HG02870 (cell line): ENCODE measurements at regions not wholly inside any gene's neighbourhood (a gene's known extent, or its start where the extent isn't known, plus 50 kb on each side); places are given as distances from the start of the nearest gene placed in this dataset.

Experiments used
- ATAC-seq: cut with Tn5 transposase; IDR thresholded peaks from one replicate; pipeline ENCODE4 v1.9.1; 2021; ENCODE audit warnings: mild to moderate bottlenecking, moderate library complexity; ENCODE audit not compliant: unreplicated experiment

DNA sequence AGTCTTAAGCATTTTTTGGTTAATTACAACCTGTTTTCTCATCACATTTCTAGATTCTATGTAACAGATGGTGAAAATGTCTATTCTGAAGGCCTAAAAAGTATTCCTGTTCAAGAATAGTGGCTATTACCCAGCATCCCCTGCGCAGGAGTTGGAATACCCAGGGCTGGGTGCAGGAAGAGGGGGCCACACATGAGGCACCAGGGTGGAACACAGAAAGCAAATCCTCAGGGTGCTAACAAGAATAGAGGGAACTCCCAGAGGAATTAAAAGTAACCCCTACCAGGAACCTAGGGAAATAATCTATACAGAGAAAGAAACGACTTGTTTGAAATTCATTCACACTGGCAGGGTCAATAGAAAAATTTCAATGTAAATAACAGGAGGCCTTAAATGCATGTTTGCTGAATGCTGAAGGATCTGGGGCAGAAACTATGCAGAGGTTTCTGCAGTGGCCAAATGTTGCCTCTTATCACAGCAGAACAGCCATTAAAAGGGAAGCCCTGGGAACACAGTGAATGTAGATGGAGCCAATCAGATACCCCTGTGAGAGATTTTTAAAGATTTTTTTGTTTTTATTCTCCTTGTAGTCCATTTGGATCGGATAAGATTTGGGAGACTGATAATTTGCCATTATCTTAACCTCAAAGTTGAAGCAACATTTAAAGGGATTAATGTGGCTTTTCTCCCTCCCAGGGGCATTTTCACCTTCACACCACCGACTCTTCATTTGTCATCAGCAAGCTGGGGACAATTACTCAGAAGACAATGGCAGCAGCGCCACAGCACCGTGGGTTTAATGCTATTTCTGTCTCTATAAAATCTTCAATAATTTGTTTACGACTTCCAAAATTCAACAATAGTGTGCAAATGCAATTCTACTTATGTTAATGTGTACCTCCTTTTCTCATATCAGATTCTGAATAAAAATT lies 196.0 kb upstream of the PSMD7 start:
- no peak for ATAC-seq

DNA sequence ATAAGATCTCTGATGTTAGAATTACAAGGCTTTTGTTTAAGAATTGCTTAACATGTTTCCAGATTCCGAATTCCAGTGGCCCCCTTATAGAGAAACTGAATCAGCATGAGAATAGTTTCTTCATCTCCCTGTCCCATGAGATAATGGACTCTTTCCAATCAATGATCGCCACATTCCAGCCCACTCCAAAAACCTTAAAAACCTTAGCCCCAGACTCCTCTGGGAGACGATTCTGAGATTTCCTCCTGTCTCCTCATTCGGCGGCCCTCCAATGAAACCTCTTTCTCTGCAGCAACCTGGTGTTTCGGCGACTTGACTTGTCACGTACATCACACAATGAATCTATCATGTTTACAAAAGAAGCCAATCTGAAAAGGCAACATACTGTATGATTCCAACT lies 197.1 kb upstream of the PSMD7 start:
- ATAC-seq: no peak

GRCh38 chr16:74094962-74095361 lies 201.7 kb upstream of the PSMD7 start:
- no peak for ATAC-seq

- ATAC-seq: peak; percentile 51
These were observed 202.1 kb upstream of the PSMD7 start for GRCh38 chr16:74094514-74094913.

- ATAC-seq: no peak
These were observed 204.3 kb upstream of the PSMD7 start for GRCh38 chr16:74092336-74092735.

GRCh38 chr16:74090871-74091270 lies 205.7 kb upstream of the PSMD7 start:
- ATAC-seq: no peak

GRCh38 chr16:74083541-74083940 lies 213.1 kb upstream of the PSMD7 start:
- no peak for ATAC-seq

- no peak for ATAC-seq
These were observed 216.3 kb upstream of the PSMD7 start for GRCh38 chr16:74080311-74080710.

GRCh38 chr16:74079232-74079586 lies 217.4 kb upstream of the PSMD7 start:
- peak; percentile 77 for ATAC-seq

GRCh38 chr16:74078511-74079231 lies 217.9 kb upstream of the PSMD7 start:
- peak; percentile 56 for ATAC-seq

DNA sequence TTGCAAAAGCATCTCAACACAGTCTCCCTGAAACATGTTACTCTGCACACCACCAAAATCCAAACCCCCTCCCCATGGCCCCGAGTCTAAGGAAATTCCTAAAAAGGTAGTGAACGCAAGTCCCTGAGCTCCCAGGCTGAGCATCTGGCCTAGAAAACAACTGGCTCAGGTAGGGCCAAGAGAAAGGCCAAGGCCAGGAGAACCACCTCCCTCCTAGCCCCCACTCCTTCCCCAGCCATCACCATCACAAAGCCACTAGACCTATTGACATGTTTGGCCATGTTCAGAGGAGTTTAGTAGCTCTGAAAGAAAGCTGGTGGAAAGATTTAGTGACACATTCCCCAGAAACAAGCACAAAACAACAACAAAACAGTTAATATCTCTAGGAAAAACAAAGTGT lies 220.0 kb upstream of the PSMD7 start:
- no peak for ATAC-seq

DNA sequence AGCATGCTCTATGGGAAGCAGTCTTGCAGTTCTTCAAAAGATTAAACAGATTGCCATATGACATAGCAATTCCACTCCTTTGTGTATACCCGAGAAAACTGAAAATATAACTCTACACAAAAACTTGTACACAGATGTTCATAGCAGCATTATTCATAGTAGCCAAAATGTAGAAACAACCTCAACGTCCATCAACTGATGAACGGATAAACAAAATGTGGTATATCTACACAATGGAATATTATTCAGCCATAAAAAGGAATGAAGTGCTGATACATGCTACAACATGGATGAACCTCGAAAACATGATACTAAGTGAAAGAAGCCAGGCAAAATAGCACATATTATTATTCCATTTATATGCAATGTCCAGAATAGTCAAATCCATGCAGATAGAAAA lies 221.2 kb upstream of the PSMD7 start:
- no peak for ATAC-seq

GRCh38 chr16:74073456-74073855 lies 223.2 kb upstream of the PSMD7 start:
- ATAC-seq: no peak

DNA sequence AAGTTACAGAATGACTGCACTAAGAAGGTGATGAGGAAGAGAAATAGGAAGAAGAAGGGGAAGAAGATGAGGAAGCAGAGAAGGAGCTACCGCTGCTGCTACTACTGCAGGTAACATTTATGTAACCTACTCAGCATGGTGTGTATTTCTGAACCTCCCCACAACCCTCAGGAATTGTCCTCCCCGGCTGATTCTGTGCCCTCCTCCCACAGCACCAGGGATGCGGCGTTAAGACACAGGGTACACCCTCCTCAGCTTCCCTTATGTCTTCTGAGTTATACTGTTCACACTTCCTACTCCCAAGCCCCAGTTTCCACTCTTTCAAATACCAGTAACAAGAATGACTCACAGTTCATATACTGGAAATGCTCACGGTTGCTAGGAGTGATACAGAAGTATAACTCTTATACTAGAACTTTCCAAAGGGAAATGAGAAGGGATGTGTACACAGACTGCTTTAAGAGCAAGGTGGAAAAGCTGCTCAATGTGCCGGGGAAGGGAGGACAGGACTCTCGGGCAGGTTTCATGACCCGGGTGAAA lies 224.5 kb upstream of the PSMD7 start:
- ATAC-seq: no peak

DNA sequence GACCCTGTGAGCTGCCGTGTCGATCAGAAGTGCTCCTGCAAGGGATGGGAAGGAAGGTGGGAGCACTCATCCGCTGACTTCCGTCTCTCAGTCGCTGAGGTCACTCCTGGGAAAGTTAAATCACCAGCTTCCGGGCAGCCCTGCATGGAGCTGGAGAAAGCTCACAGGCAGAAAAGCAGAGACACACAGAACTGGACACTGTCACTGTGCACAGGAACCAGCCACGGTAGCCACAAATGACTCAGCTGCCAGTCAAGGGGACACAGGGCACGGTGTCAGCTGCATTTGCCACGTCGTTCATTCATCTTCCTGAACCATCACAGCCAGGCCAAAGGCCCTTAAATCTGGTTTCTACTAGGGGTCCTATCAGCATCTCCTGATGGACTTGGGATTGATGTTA lies 226.4 kb upstream of the PSMD7 start:
- ATAC-seq: no peak

GRCh38 chr16:74064120-74064735 lies 232.4 kb upstream of the PSMD7 start:
- ATAC-seq: no peak

- ATAC-seq: no peak
These were observed 242.8 kb upstream of the PSMD7 start for GRCh38 chr16:74053826-74054225.

- ATAC-seq: no peak
These were observed 243.3 kb upstream of the PSMD7 start for GRCh38 chr16:74053312-74053711.

DNA sequence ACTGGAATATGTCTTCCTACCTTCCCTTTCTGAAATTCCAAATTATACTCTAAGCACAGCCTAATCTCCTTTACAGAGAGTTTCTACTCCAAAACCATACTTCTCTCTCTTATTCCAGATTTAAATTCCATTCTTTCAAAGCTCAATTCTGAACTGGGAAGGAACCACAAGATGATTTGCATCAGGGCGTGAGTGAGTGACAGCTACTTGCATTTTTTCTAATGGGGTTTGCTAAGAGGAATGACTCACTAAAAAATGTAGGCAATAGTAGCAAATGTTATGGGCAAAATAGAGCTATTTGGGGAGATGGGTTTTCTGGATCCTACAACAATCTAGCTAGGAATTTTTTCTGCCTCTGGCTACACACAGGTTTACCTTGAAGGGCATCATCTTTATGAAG lies 244.6 kb upstream of the PSMD7 start:
- ATAC-seq: no peak

DNA sequence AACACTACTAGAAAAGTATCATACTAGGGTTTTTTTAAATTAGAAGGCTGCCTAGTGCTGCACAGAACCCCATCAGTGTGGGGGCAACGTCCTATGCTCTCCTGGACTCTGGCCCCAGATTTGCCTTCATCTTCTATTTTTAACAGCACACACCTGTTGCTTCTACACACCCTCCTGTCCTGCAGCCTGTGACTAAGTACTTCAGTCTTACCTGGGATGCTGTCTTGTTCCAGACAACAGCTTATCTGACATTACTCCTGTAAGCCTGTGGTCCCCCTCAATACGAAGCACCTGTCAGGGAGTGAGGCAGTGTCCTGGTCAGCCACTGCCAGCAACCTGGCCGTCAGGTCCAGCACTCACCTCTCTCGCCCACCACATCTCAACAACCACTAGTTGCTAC lies 247.6 kb upstream of the PSMD7 start:
- ATAC-seq: no peak

DNA sequence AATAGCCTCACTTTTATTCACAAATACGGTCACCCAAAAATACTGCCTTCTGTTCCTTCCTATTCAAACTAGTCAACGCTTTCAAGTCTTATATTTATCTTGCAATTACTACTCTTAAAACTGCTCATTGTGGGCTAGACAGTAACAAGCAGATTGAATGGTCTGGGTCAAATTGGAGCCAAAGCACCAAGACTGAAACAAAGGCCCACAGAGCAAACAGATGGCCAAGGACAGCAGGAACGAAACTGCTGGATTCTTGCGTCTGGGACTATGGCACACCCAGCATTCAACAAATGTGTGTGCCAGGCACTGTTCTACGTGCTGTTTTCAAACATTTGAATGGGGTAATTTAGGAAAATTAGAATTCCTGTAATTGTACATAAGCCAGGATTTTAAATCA lies 250.1 kb upstream of the PSMD7 start:
- no peak for ATAC-seq

DNA sequence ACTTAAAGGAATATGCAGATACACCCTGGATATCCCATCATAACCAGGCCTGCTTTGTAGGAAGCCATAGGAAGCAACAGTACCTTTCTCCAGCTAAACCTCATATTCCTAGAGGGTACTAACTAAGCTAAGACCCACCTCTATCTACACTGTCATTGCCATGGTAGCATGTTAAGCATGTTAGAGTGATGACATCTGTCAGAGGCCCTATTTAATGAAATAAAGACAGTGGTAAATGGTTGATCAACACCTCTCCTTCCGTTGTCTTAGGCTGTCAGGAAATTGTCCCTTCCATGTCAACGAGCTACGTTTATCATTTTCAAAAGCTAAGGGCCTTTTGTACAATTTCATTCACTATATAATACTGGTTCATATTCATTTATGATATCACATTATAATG lies 251.1 kb upstream of the PSMD7 start:
- ATAC-seq: no peak
